ENCODE measurements at regions not wholly inside any gene's neighbourhood (a gene's known extent, or its start where the extent isn't known, plus 50 kb on each side); places are given as distances from the start of the nearest gene placed in this dataset.

DNA sequence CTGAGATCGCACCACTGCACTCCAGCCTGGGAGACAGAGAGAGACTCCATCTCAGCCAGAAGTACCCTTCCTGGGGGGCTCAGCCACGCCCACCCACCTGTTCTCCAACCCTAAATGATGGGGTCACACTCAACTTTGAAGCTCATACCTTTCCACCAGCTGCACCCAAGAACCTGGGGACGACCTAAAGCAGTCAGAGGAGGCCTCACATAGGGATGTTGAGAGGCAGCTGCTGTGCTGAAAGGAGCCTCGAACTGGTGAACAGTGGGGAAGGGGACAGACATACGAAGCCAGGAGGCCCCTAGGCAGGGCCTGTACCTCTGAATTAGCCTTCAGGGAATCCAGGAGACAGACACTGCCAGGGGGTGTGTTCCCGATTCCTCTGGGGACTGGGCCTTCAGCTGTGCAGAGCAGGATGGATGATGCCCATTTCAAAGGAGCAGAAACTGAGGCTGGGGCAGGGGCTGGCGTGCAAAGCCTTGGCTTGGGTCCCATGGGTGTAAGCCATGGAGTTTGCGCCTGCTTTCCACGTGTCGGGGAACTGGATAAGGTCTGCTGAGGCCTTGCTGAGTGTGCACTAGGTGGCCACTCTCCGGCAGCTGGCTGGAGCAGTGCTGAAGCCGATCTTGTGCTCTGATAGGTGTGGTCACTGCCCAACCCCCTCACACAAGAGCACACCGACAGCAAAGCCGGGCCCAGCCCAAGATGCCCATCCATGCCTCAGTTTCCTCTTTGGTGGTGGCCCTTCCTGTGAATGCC, 130.8 kb downstream of the CPZ start:
- no peak for TF ChIP-seq POLR2A (IDR thresholded peaks at IDR 0.05; ENCODE audit: low read depth, low read length)
- no peak for TF ChIP-seq POLR2AphosphoS5 (IDR thresholded peaks at IDR 0.05; ENCODE audit: low read depth, low read length)
